Spleen (tissue), 11 donors: ENCODE measurements at regions not wholly inside any gene's neighbourhood (a gene's known extent, or its start where the extent isn't known, plus 50 kb on each side); places are given as distances from the start of the nearest gene placed in this dataset.

Experiments
- DNase-seq: peaks from one replicate; pipeline ENCODE4 v3.0.0-alpha.2; 2020
- H3K27ac ChIP-seq, 8 donors: fragments of 200-600 bp; sonication (generic) in 7 of 8; 1 replicate in 4 of 8; 2 replicates in 4 of 8; pipeline versions ENCODE4 v1.5.0 to v1.8.0; 2016 to 2021; ENCODE audit warnings: inconsistent platforms in 4 of 8, mild to moderate bottlenecking in 4 of 8, moderate library complexity in 1 of 8
- H3K27me3 ChIP-seq, 7 donors: fragments of 200-600 bp; sonication (generic) in 6 of 7; replicated peaks in 1 of 7; 1 replicate in 4 of 7; 2 replicates in 3 of 7; pipeline versions ENCODE4 v1.5.0 to v1.8.0; 2016 to 2021; ENCODE audit warnings: inconsistent platforms in 3 of 7, mild to moderate bottlenecking in 1 of 7
- H3K36me3 ChIP-seq, 6 donors: fragments of 200-600 bp; sonication (generic) in 5 of 6; 1 replicate in 4 of 6; 2 replicates in 2 of 6; pipeline versions ENCODE4 v1.5.0 to v1.8.0; 2016 to 2021; ENCODE audit warnings: inconsistent platforms in 2 of 6
- H3K4me1 ChIP-seq, 6 donors: fragments of 200-600 bp; sonication (generic) in 5 of 6; 1 replicate in 3 of 6; 2 replicates in 3 of 6; pipeline versions ENCODE4 v1.5.0 to v1.8.0; 2016 to 2021; ENCODE audit warnings: inconsistent platforms in 3 of 6
- H3K4me3 ChIP-seq, 8 donors: fragments of 200-600 bp; sonication (generic) in 7 of 8; 1 replicate in 4 of 8; 2 replicates in 4 of 8; pipeline versions ENCODE4 v1.5.0 to v1.8.0; 2016 to 2021; ENCODE audit warnings: inconsistent platforms in 4 of 8, mild to moderate bottlenecking in 4 of 8, moderate library complexity in 2 of 8
- H3K9me3 ChIP-seq, 8 donors: fragments of 200-600 bp; sonication (generic) in 7 of 8; 1 replicate in 4 of 8; 2 replicates in 4 of 8; pipeline versions ENCODE4 v1.5.0 to v1.8.0; 2016 to 2021; ENCODE audit warnings: inconsistent platforms in 4 of 8
- CTCF ChIP-seq, 11 experiments: fragments of 200-600 bp in 7 of 11; fragments of 450-650 bp in 4 of 11; sonication (generic) in 4 of 11; IDR thresholded peaks in 8 of 11; conservative IDR thresholded peaks in 3 of 11; 1 replicate in 7 of 11; 2 replicates in 4 of 11; pipeline versions ENCODE4 v1.4.0 to v1.8.0; 2016 to 2021; ENCODE audit warnings: antibody characterized with exemption in 11 of 11, inconsistent platforms in 4 of 11, mild to moderate bottlenecking in 1 of 11
- POLR2A ChIP-seq, 3 donors: fragments of 450-650 bp; IDR thresholded peaks; one replicate each; pipeline ENCODE4 v1.5.1; 2017; ENCODE audit warnings: antibody characterized with exemption in 3 of 3, mild to moderate bottlenecking in 1 of 3
- POLR2AphosphoS5 ChIP-seq, 3 donors: sonication (generic); formaldehyde crosslinking; IDR thresholded peaks; one replicate each; pipeline ENCODE4 v1.5.1; 2017; ENCODE audit warnings: antibody characterized with exemption in 3 of 3
- WGBS, 5 donors: extraction: QIAGEN DNeasy Blood & Tissue Kit in 3 of 5; methylation state at CpG; one replicate each; pipeline versions ENCODE4 v1.1.5 to v1.1.7; 2013 to 2018; 5-methylcytosine and 5-hydroxymethylcytosine counted together
- intact Hi-C: fragments of 100-400 bp; cut with DNase I; formaldehyde crosslinking; loops from one replicate; pipeline ENCODE4 v1.15.0; 2023; ENCODE audit warnings: low total_unique reads
- donor health status: healthy with polysubstance abuse.
- donor health status: DM: no; HTN: no; CAD: no; lungs with moderate emphysema.
- donor health status: DM: no; HTN: no; CAD: no.
- donor health status: Bipolar disorder and iron deficiency.
- donor health status: healthy.
- donor health status: DM: no; HTN: no; CAD: no.
- donor health status: DM: yes; HTN: yes; CAD: no.

- Histone ChIP-seq H3K27me3 (no peaks in the 10 kb centered on the region), H3K36me3 (no peaks in the 10 kb centered on the region), H3K4me1 (peaks cover 0 to 23% (median 4%) of the 10 kb centered on the region in 6 donors), H3K9me3 (no peaks in the 10 kb centered on the region), H3K4me3 (no peak overlapping the region), H3K27ac (no peak overlapping the region)
- no peak for DNase-seq
- 86 to 95% (median 90%) methylated on average over 5 of the region's 5 CpGs for WGBS, 5 donors
- intact Hi-C loops, result no loop called here
- no peak for TF ChIP-seq POLR2AphosphoS5 (IDR thresholded peaks at IDR 0.05)
- TF ChIP-seq CTCF (IDR thresholded peaks at IDR 0.05 in 8 of 11, conservative IDR thresholded peaks at IDR 0.05 in 3 of 11), result no peak
- TF ChIP-seq POLR2A (IDR thresholded peaks at IDR 0.05), result no peak
Measured at GRCh38 chr6:149157126-149157525, 160.4 kb upstream of the TAB2 start.

DNA sequence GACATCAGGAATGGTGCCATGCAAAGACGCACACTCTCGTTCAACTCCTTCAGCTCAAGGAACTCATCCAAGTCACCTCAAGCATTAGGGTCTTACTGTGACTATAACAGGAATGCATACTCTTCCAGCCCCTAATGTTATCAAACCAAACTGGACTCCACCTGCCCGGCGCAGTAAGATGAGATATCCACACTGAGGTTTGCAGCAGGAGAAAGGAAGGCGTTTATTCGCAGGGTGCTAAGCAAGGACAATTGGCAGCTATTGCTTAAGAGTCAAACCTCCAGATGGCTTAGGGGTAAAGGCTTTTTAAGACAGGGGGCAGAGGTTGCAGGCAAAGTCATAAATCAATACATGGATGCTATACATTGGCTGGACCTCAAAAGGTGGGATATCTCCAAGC lies 159.4 kb upstream of the TAB2 start:
- TF ChIP-seq CTCF (IDR thresholded peaks at IDR 0.05 in 8 of 11, conservative IDR thresholded peaks at IDR 0.05 in 3 of 11) (no peak), POLR2AphosphoS5 (IDR thresholded peaks at IDR 0.05) (no peak), POLR2A (IDR thresholded peaks at IDR 0.05) (no peak)
- Histone ChIP-seq H3K27ac (no peak overlapping the region), H3K36me3 (no peaks in the 10 kb centered on the region), H3K9me3 (no peaks in the 10 kb centered on the region), H3K27me3 (no peaks in the 10 kb centered on the region), H3K4me3 (no peak overlapping the region), H3K4me1 (peaks cover 0 to 16% (median 4%) of the 10 kb centered on the region in 6 donors)
- no peak for DNase-seq
- intact Hi-C loops, result no loop called here
- 89 to 99% (median 95%) methylated on average over 6 of the region's 6 CpGs for WGBS, 5 donors

DNA sequence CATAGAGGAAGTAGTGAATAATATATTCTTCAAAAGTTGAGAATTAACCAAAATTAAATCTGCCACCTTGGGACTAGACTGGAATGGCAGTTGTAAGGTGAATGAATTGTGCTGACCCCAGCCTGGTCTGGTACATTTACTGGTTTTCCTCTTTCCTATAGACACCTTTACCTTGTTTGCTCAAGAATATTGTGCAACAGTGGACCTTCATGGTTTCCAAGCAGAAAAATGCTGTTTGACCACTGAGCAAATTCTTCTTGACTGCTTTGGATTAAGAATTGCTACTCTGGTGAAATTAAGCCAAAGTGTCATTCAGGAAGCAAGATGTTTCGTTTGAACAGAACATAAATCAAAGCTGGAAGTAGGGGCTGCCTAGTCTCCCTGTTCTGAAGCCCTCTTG lies 156.6 kb upstream of the TAB2 start:
- TF ChIP-seq CTCF (IDR thresholded peaks at IDR 0.05 in 8 of 11, conservative IDR thresholded peaks at IDR 0.05 in 3 of 11), result no peak
- no peak for TF ChIP-seq POLR2A (IDR thresholded peaks at IDR 0.05)
- no peak for TF ChIP-seq POLR2AphosphoS5 (IDR thresholded peaks at IDR 0.05)
- Histone ChIP-seq H3K4me1 (no peaks in the 10 kb centered on the region), H3K4me3 (no peak overlapping the region), H3K36me3 (no peaks in the 10 kb centered on the region), H3K9me3 (no peaks in the 10 kb centered on the region), H3K27ac (no peak overlapping the region), H3K27me3 (no peaks in the 10 kb centered on the region)
- 19 to 67% (median 31%) methylated on average over 1 of the region's 1 CpG for WGBS, 5 donors
- intact Hi-C loops, result no loop called here
- DNase-seq, result no peak

DNA sequence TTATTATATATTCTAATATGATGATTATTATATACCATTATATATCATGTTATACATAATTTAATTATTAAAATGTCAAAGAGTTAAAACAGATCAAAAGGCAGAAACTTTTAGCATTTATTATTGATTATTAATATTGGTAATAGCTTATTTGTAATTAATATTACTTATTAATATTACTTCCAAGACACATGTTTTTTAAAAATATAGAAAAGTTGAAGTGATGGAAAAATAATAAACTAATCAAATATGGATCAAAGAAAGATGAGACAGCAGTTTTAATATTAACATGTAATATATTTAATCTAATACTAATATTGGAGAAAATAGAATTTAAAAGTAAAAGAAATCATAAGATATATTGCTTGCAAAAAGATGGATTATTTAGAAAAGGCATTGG lies 154.6 kb upstream of the TAB2 start:
- TF ChIP-seq POLR2AphosphoS5 (IDR thresholded peaks at IDR 0.05) (no peak), POLR2A (IDR thresholded peaks at IDR 0.05) (no peak), CTCF (IDR thresholded peaks at IDR 0.05 in 8 of 11, conservative IDR thresholded peaks at IDR 0.05 in 3 of 11) (no peak)
- H3K9me3 ChIP-seq, result no peaks in the 10 kb centered on the region
- H3K36me3 ChIP-seq, result no peaks in the 10 kb centered on the region
- no peaks in the 10 kb centered on the region for H3K27me3 ChIP-seq
- intact Hi-C loops, result no loop called here
- H3K27ac ChIP-seq, result no peak overlapping the region
- DNase-seq, result no peak
- H3K4me3 ChIP-seq, result no peak overlapping the region
- H3K4me1 ChIP-seq, result peaks cover 0 to 5% (median 0%) of the 10 kb centered on the region in 6 donors
